Bronchial epithelial cell (primary cell): ENCODE measurements at regions not wholly inside any gene's neighbourhood (a gene's known extent, or its start where the extent isn't known, plus 50 kb on each side); places are given as distances from the start of the nearest gene placed in this dataset.

ENCODE experiments used
- DNase-seq: peaks from one replicate; pipeline ENCODE4 v3.0.0-alpha.2; 2010; ENCODE audit warnings: low read depth
- FAIRE-seq: peaks from 2 replicates; lab custom pipeline; 2011; peaks lifted over from hg19 to GRCh38; lab: Jason Lieb, UNC
- H3K27me3 ChIP-seq: 2 replicates; pipeline ENCODE4 v1.5.1; 2011; ENCODE audit warnings: low read length; ENCODE audit not compliant: control insufficient read depth, insufficient read depth
- H3K36me3 ChIP-seq: 2 replicates; pipeline ENCODE4 v1.5.1; 2011; ENCODE audit warnings: low read length; ENCODE audit not compliant: control insufficient read depth, insufficient read depth
- H3K4me3 ChIP-seq: 2 replicates; pipeline ENCODE4 v1.5.1; 2011; ENCODE audit warnings: mild to moderate bottlenecking, low read depth, low read length, control low read depth
- CTCF ChIP-seq: IDR thresholded peaks from 2 replicates; pipeline ENCODE4 v1.5.1; 2011; ENCODE audit warnings: mild to moderate bottlenecking, moderate library complexity, low read length, control low read depth, inconsistent platforms; ENCODE audit not compliant: insufficient read depth, severe bottlenecking

DNA sequence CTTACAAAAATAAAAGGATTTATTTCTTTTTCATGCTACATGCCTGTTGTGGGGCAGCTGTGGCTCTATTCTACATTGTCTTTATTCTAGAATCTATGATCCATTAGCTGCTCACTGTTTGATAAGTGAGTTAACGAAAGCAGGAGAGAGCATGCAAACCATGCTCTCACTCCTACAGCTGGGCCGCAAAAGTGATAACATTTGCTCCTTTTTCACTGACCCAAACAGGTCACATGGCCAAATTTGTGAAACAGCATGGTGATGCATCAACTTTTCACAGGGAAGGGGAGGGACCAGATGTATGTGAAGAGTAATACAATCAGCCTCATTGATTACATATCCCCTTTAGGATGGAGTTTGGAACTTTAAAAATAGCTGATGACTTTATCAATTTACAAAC lies 456.9 kb upstream of the SYT1 start:
- Histone ChIP-seq H3K36me3 (no peaks in the 10 kb centered on the region), H3K4me3 (no peak overlapping the region), H3K27me3 (no peaks in the 10 kb centered on the region)
- no peak for TF ChIP-seq CTCF
- DNase-seq: no peak
- FAIRE-seq: no peak

DNA sequence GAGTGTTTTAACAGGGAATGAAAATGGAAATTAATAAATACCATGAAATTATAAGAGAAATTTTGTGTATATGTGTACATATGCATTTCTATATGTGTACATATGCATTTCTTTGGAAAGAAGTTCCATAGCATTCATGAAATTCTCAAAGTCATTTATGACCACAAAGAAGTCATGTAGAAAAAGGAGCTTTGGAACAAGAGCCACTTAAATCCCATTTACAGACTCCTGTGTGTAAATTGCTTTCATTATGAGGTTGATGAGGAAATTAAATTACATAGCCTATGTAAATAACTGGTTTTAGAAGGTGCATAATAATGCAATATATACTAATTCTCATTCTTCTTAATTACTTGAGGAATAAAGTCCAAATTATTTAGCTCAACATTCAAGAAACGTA lies 450.5 kb upstream of the SYT1 start:
- TF ChIP-seq CTCF: no peak
- Histone ChIP-seq H3K4me3 (no peak overlapping the region), H3K27me3 (no peaks in the 10 kb centered on the region), H3K36me3 (no peaks in the 10 kb centered on the region)
- DNase-seq: no peak
- FAIRE-seq: no peak

DNA sequence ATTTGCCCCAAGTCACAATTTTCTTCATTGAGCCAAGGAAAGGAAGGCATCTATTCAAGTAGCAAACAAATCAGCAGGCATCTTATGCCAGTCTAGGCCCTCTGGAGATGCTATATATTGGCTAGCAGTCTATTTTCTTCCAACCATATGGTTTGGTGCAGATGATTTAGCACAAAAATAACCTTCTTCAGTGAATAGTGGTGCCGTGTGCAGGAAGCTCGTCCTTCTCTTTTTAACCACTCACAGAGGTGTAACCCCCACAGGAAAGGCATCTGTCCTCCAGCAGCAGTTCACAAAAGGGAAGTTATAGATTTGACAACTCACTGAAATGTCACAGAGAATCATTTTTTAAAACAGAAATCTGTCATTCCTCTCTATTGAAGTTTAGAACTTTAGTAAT lies 445.7 kb upstream of the SYT1 start:
- TF ChIP-seq CTCF: no peak
- Histone ChIP-seq H3K36me3 (no peaks in the 10 kb centered on the region), H3K4me3 (no peak overlapping the region), H3K27me3 (no peaks in the 10 kb centered on the region)
- no peak for DNase-seq
- FAIRE-seq: no peak

GRCh38 chr12:78419513-78419912 lies 445.1 kb upstream of the SYT1 start:
- no peaks in the 10 kb centered on the region for H3K27me3 ChIP-seq
- H3K4me3 ChIP-seq: no peak overlapping the region
- no peak for FAIRE-seq
- H3K36me3 ChIP-seq: no peaks in the 10 kb centered on the region
- no peak for TF ChIP-seq CTCF
- DNase-seq: no peak

DNA sequence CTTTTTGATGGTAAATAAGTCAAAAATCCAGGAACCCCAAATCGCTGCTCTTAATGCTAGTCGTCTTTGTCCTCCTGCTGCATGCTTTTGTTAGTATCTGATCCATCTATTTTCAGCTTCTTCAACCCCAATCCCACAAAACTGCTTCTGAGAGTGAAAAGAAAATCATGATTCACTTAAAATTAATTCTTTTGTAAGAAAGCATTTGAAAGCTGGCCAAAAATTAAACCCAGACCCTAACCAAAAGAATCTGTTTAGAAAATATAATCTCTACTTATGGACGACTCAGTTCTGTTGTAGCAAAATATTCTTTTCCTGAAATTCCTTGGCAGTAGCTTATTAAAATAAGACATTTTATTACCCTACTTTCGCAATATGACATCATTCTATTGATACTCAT lies 443.6 kb upstream of the SYT1 start:
- TF ChIP-seq CTCF: no peak
- no peak for DNase-seq
- FAIRE-seq: no peak

DNA sequence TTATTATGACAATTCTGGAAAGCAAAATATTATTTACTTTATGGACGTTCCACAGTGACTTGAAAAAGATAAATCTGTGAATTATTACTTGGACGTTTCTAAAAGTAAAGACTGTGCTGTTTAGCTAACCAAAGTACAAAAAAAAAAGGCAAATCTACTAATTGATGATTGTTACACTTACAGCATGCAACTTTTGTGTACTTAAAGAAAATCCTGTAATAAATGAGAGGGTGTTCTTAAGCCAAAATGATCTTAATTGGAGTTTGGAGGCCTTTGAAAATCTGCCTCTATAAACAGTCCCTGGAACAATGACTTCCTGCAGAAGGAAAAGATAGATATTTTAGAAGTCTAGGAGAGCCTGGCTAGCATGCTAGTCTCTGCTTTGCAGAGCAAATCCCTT lies 434.0 kb upstream of the SYT1 start:
- DNase-seq (no peak), FAIRE-seq (no peak)
- no peak for TF ChIP-seq CTCF
- no peaks in the 10 kb centered on the region for H3K27me3 ChIP-seq
- H3K36me3 ChIP-seq: no peaks in the 10 kb centered on the region
- H3K4me3 ChIP-seq: no peak overlapping the region

More for the DNA sequence above, 443.6 kb upstream of the SYT1 start:
- no peaks in the 10 kb centered on the region for H3K27me3 ChIP-seq
- H3K4me3 ChIP-seq: no peak overlapping the region
- no peaks in the 10 kb centered on the region for H3K36me3 ChIP-seq
